GM04503 (cell line): ENCODE measurements at regions not wholly inside any gene's neighbourhood (a gene's known extent, or its start where the extent isn't known, plus 50 kb on each side); places are given as distances from the start of the nearest gene placed in this dataset.

Experiments used
- DNase-seq: peaks from one replicate; pipeline ENCODE4 v3.0.0-alpha.2; 2012; ENCODE audit warnings: low read depth

GRCh38 chr14:61108496-61109141 is 127.6 kb downstream of the SLC38A6 start:
- DNase-seq, result no peak

DNA sequence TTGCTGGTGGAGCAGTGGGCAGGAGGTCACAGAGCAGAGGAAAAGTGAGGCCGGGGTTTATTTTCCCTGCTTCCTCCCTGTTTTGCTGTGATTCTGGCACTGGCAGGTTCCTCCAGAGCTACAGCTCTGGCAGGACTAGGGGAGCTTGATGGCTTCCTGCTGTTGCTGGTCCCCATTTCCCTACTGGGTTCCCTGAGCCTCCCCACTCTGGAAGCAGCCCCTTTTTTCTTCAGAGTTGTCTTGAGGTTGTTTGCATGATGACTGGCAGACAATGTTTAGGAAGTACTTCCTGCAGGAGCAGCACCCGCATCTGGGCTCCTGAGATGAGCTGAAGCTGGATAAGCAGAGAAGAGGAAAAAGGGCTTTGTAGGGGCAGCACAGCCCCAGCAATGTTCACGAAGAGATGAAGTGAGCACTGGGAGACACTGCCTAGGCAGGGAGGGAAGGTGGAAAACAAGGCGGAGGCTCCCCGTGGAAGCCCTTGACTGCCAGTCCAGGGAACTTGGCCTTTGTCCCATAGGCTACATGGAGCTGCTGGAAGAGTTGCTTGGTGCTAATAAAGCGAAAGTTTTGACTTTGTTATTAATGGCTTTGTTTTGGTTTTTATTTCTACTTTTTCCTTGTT is 126.9 kb downstream of the SLC38A6 start:
- DNase-seq, result no peak

DNA sequence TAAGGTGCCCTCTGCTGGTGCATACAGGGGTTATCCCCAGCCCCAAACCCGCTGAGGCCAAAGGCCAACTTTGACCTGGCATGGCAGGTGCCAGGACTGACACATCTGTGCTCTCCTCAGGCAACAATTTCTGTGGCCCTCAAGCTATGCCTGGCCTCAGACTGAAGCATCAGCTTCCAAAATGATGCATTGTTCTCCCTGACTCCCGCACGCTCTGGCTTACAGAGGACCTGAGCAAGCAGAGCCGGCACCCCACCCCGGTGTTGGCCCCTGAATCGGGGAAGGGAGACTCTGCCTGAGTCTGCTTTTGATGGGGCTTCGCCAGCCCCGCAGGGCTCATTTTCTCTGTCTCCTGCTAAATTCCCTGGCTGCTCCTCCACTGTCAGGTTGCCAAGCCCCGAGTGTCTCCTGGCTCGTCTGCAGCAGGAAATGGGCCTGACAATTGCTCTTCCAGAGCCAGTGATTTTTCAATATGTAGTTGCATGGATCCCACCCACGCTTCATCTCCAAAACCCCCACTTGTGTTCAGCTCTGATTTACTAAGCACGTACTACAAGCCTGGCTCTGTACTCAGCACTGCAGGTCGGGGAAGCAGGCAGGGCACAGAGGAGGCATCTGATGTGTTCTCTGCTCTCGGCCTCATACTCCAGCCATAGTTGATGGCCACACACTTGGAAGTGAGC is 126.1 kb downstream of the SLC38A6 start:
- DNase-seq, result no peak

DNA sequence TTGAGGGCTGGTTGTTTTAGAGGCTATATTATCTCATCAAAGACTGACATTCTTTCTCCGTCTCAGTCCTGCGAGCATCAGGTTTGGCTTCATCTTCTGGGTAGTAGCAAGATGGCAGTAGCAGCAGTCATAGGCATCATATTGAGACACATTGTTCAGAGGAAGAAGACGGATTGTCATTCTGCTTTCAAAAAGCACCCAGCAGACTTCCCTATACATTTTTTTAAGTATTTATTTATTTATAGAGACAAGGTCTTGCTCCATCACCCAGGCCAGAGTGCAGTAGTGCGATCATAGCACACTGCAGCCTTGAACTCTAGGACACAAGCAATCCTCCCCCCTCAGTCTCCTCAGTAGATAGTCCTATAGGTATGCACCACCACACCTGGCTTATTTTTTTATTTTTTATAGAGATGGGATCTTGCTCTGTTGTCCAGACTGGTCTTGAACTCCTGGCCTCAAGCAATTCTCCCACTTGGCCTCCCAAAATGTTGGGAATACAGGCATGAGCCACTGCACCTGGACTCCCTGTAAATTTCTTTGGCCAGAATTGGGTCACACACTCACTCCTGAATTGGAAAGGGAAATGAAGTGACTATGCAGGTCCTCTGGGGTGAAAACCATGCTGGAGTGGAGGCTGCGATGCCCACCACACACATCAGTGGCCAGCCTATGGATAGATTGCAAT is 125.4 kb downstream of the SLC38A6 start:
- DNase-seq, result no peak

GRCh38 chr14:61104358-61104757 is 123.3 kb downstream of the SLC38A6 start:
- no peak for DNase-seq

DNA sequence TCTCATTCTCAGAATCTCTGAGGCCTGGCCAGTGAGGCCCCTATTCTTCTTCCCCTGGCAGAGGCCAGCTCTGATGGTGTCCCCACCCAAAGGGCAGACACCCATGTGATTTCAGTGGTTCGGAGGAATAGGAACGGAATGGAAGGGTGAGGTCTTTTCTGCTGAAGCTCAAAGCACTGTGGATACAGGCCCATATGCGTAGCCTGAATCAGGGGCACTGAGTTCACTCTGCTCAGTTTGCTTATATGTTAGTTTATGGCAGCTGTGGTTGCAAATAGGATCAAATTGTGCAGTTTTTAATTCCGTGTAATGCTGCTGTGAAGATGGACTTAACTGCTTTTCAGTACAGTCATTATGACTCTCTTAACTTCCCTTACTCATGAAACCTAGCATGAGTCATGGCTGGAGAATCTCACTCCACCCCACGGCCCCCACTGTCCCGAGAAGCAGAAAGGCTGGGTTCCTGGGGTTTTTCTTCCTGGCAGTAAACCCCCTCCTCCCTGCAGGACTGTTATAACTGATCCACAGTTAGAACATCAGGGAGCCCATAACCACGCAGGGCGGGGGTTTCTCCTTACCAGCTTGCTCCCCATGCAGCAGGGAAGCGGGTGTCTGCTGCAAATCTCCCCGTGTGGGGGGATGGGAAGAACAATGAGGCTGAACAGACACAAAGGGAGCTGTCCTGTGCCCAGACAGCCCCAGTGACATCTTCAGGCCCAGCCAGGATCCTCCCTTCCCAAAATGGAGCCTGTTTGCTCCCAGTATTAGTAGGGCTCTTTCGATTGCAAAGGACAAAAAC is 122.7 kb downstream of the SLC38A6 start:
- DNase-seq, result peak; percentile 89

DNA sequence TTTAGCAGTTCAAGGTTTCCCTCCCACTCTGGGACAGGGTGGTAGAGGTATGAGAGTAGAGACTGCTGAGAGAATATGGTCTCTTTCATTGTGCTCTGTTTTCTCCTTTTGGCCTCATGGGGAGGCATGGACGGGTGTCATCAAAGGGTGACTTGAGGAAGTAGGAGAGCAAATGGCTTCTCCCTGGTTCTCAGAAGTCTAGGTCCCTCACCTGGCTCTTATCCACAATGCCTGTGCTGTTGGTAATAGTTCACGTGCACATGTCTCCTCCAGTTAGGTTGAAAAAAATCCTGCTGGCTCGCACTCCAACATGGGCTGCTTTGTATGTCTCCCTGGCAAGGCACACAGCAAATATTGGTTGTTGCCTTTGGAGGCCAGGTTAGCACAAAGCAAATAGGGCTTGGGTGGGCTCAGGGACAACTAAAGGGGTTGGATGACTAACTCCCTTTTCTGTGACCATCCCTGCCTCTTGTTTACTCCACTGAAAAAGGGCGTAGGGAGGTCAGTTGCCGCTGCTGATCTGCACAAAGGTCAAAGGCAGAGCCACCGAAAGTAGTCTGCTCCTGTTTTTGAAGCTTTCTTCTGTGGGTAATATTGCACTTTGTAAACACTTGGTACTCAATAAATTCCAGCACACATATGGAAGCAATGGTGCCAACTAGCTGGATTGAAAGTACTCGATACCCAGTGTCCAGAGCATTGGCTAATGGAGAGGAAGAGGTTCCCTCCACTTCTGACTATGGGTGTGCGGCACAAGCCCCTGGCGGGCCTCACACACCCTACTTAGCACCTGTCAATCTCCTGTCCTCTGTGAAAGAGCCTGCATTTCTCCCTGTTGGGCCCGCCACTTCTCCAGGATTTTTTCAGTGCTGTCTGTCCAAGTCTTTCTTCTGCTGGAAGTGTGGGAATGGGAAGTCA is 121.8 kb downstream of the SLC38A6 start:
- DNase-seq, result no peak
